HL-60 (cell line): ENCODE measurements at regions not wholly inside any gene's neighbourhood (a gene's known extent, or its start where the extent isn't known, plus 50 kb on each side); places are given as distances from the start of the nearest gene placed in this dataset.

Source experiments
- DNase-seq, 2 experiments: peaks; one replicate each; pipeline ENCODE4 v3.0.0-alpha.2; 2010 to 2020; ENCODE audit warnings: low read depth in 1 of 2, low spot score in 1 of 2
- H3K27ac ChIP-seq: fragments of 250-450 bp; sonication (Bioruptor Pico); replicated peaks from 2 replicates; pipeline ENCODE4 v1.5.1; 2020; ENCODE audit warnings: mild to moderate bottlenecking, moderate library complexity
- H3K27me3 ChIP-seq: fragments of 250-450 bp; sonication (Bioruptor Pico); 2 replicates; pipeline ENCODE4 v1.5.1; 2021; ENCODE audit warnings: mild to moderate bottlenecking, moderate library complexity; ENCODE audit not compliant: insufficient read depth, poor library complexity, severe bottlenecking
- H3K4me3 ChIP-seq: replicated peaks from 2 replicates; pipeline ENCODE4 v1.5.1; 2011; ENCODE audit warnings: mild to moderate bottlenecking, control low read depth, low read length; ENCODE audit not compliant: insufficient read depth
- GABPA ChIP-seq: IDR thresholded peaks from 2 replicates; pipeline ENCODE4 v1.6.1; 2012; ENCODE audit warnings: low read depth
- POLR2AphosphoS5 ChIP-seq: IDR thresholded peaks from 2 replicates; pipeline ENCODE4 v1.6.1; 2012; ENCODE audit warnings: low read depth
- REST ChIP-seq: IDR thresholded peaks from 2 replicates; pipeline ENCODE4 v1.6.1; 2012; ENCODE audit warnings: low read depth; ENCODE audit not compliant: insufficient replicate concordance
- SPI1 ChIP-seq: IDR thresholded peaks from 2 replicates; pipeline ENCODE4 v1.6.1; 2012; ENCODE audit warnings: low read depth, mild to moderate bottlenecking, borderline replicate concordance
- TF ChIP-seq, protein P1 (sequence below): IDR thresholded peaks from one replicate; pipeline ENCODE4 v1.5.1; 2011; ENCODE audit warnings: low read length, control low read depth, inconsistent platforms; ENCODE audit not compliant: insufficient read depth

- H3K4me3 ChIP-seq, result no peak overlapping the region
- TF ChIP-seq SPI1 (no peak), POLR2AphosphoS5 (no peak), GABPA (no peak), REST (no peak)
- TF ChIP-seq, protein P1, sequence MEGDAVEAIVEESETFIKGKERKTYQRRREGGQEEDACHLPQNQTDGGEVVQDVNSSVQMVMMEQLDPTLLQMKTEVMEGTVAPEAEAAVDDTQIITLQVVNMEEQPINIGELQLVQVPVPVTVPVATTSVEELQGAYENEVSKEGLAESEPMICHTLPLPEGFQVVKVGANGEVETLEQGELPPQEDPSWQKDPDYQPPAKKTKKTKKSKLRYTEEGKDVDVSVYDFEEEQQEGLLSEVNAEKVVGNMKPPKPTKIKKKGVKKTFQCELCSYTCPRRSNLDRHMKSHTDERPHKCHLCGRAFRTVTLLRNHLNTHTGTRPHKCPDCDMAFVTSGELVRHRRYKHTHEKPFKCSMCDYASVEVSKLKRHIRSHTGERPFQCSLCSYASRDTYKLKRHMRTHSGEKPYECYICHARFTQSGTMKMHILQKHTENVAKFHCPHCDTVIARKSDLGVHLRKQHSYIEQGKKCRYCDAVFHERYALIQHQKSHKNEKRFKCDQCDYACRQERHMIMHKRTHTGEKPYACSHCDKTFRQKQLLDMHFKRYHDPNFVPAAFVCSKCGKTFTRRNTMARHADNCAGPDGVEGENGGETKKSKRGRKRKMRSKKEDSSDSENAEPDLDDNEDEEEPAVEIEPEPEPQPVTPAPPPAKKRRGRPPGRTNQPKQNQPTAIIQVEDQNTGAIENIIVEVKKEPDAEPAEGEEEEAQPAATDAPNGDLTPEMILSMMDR, result no peak
- no peak for DNase-seq
- peaks cover 60% of the 10 kb centered on the region for H3K27me3 ChIP-seq
- no peak overlapping the region for H3K27ac ChIP-seq
These were observed 82.5 kb upstream of the EPB41L3 start for GRCh38 chr18:5626130-5626880.

DNA sequence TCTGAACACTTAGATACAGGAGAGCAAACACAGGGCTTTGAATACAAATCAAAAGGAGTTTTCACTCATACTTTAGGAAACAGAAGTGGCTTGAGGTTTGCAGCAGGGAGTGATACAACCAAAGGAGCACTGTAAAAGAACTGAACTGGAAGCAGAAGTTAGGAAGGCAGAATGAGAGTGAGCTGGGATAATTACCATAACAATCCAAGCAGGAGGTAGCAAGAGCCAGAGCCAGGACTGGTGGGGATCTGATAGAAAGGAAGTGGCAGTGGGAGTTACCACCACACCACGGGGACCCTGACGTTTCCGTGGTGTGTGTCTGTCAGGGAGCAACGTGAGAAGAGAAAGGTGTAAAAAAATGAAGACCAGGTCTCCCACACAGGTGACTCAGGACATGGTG lies 81.3 kb upstream of the EPB41L3 start:
- TF ChIP-seq SPI1, result no peak
- TF ChIP-seq, protein P1, result no peak
- TF ChIP-seq GABPA, result no peak
- TF ChIP-seq POLR2AphosphoS5, result no peak
- TF ChIP-seq REST, result no peak
- Histone ChIP-seq H3K4me3 (no peak overlapping the region), H3K27ac (no peak overlapping the region), H3K27me3 (peaks cover 51% of the 10 kb centered on the region)
- DNase-seq, result no peak

DNA sequence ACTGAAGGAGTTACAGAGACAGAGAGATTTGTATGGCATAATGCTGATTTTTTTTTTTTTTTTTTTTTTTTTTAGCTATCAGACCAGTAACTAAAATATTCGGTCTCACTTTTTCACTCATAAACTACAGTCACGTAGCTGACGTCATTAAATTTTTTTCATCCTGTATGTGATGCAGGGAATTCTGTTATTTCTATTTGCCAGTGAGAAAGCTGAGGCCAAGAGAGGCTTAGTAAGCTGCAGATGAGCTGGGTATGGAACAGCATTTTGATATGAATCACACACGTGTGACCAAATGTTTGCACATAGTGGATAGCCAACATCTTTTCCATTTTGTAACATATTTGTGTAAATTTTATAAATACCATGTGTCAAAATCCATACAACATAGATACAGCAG lies 79.1 kb upstream of the EPB41L3 start:
- TF ChIP-seq GABPA (no peak), POLR2AphosphoS5 (no peak), REST (no peak), SPI1 (no peak)
- TF ChIP-seq, protein P1, result no peak
- H3K27ac ChIP-seq, result no peak overlapping the region
- DNase-seq, result no peak
- H3K27me3 ChIP-seq, result peaks cover 43% of the 10 kb centered on the region
- H3K4me3 ChIP-seq, result no peak overlapping the region
